ENCODE measurements at regions not wholly inside any gene's neighbourhood (a gene's known extent, or its start where the extent isn't known, plus 50 kb on each side); places are given as distances from the start of the nearest gene placed in this dataset.
A peak's percentile ranks its signal among the peaks of the same experiment; 100 is the strongest.

DNA sequence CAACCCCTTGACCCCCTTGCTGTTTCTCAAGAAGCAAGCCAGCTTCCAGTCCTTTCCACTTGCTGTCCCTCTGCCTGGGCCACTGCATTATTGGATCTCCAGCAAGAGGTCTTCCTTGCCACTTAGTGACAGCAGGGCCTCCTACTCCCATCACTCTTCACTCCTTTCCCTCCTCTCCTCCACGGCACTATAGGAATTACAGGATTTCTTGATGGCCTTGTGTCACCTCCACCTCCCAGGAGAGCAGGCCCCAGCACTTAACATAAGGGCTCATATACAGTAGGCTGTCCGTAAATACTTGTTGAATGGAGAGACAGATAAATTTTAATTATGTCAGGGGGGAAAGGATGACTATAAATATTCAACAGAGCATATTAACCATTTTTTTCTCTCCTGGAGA lies 129.4 kb downstream of the SP3 start:
- H3K27me3 ChIP-seq: no peaks in the 10 kb centered on the region
- no peaks in the 10 kb centered on the region for H3K36me3 ChIP-seq
- peaks cover 0 to 8% (median 2%) of the 10 kb centered on the region in 3 donors for H3K4me1 ChIP-seq
- H3K4me3 ChIP-seq: no peak overlapping the region
- no peak for ATAC-seq
- TF ChIP-seq POLR2AphosphoS5 (IDR thresholded peaks at IDR 0.05) (no peak), POLR2A (IDR thresholded peaks at IDR 0.05) (no peak), EP300 (IDR thresholded peaks at IDR 0.05) (no peak), CTCF (IDR thresholded peaks at IDR 0.05) (no peak)
- no peaks in the 10 kb centered on the region for H3K9me3 ChIP-seq
- 80 to 93% methylated on average over 1 to 2 of the region's 2 CpGs for WGBS, 2 donors (ENCODE audit: low coverage in 1 of 2)
- H3K27ac ChIP-seq: no peak overlapping the region

- no peak for TF ChIP-seq CTCF (IDR thresholded peaks at IDR 0.05)
- no peak for TF ChIP-seq EP300 (IDR thresholded peaks at IDR 0.05)
- TF ChIP-seq POLR2AphosphoS5 (IDR thresholded peaks at IDR 0.05): no peak
- TF ChIP-seq POLR2A (IDR thresholded peaks at IDR 0.05): no peak
- Histone ChIP-seq H3K36me3 (no peaks in the 10 kb centered on the region), H3K9me3 (no peaks in the 10 kb centered on the region), H3K27ac (no peak overlapping the region), H3K4me3 (no peak overlapping the region), H3K4me1 (no peaks in the 10 kb centered on the region), H3K27me3 (no peaks in the 10 kb centered on the region)
- no peak for ATAC-seq
These were observed 124.1 kb downstream of the SP3 start for GRCh38 chr2:173841110-173841509.

DNA sequence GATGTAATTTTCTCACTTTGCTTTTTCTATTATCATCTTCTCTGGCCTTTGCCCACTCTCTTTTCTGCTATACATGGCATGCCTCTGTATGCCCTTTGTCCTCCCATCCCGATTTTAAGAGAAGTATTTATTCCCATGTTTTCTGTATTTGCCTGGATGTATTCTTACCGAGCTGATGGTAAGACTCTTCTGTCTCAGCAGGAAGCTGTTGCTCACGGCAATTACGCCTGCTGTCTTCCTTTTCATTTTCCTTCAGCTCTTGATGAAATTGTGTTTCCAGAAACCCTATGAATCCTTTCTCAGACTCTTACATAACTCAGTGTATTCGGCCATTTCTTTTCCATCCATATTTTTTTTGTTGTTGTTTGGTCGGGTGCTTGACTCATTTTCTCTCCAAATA lies 121.6 kb downstream of the SP3 start:
- no peaks in the 10 kb centered on the region for H3K4me1 ChIP-seq
- TF ChIP-seq CTCF (IDR thresholded peaks at IDR 0.05) (no peak), EP300 (IDR thresholded peaks at IDR 0.05) (no peak), POLR2AphosphoS5 (IDR thresholded peaks at IDR 0.05) (no peak), POLR2A (IDR thresholded peaks at IDR 0.05) (no peak)
- no peak overlapping the region for H3K4me3 ChIP-seq
- H3K27me3 ChIP-seq: no peaks in the 10 kb centered on the region
- no peak overlapping the region for H3K27ac ChIP-seq
- WGBS, 2 donors (ENCODE audit: low coverage in 1 of 2): 68% methylated on average over 6 of the region's 6 CpGs; no CpG with 5 or more reads in 1 of the 2 donors
- no peak for ATAC-seq
- no peaks in the 10 kb centered on the region for H3K9me3 ChIP-seq
- no peaks in the 10 kb centered on the region for H3K36me3 ChIP-seq

- H3K9me3 ChIP-seq: no peaks in the 10 kb centered on the region
- no peak for TF ChIP-seq CTCF (IDR thresholded peaks at IDR 0.05)
- no peak for TF ChIP-seq POLR2AphosphoS5 (IDR thresholded peaks at IDR 0.05)
- TF ChIP-seq POLR2A (IDR thresholded peaks at IDR 0.05): no peak
- no peak for TF ChIP-seq EP300 (IDR thresholded peaks at IDR 0.05)
- no peak overlapping the region for H3K4me3 ChIP-seq
- no peaks in the 10 kb centered on the region for H3K27me3 ChIP-seq
- peak; percentile 71 for ATAC-seq
- WGBS, 2 donors (ENCODE audit: low coverage in 1 of 2): 41 to 52% methylated on average over 6 to 8 of the region's 9 CpGs
- H3K27ac ChIP-seq: no peak overlapping the region
- no peaks in the 10 kb centered on the region for H3K4me1 ChIP-seq
- H3K36me3 ChIP-seq: no peaks in the 10 kb centered on the region
These were observed 114.0 kb downstream of the SP3 start for GRCh38 chr2:173851141-173851641.

GRCh38 chr2:173854141-173854540 lies 111.0 kb downstream of the SP3 start:
- TF ChIP-seq POLR2AphosphoS5 (IDR thresholded peaks at IDR 0.05) (no peak), CTCF (IDR thresholded peaks at IDR 0.05) (no peak), POLR2A (IDR thresholded peaks at IDR 0.05) (no peak), EP300 (IDR thresholded peaks at IDR 0.05) (no peak)
- Histone ChIP-seq H3K27me3 (peaks cover 7% of the 10 kb centered on the region), H3K36me3 (no peaks in the 10 kb centered on the region), H3K4me3 (no peak overlapping the region), H3K27ac (no peak overlapping the region), H3K4me1 (no peaks in the 10 kb centered on the region), H3K9me3 (no peaks in the 10 kb centered on the region)
- ATAC-seq: no peak
- 85 to 89% methylated on average over 5 to 6 of the region's 6 CpGs for WGBS, 2 donors (ENCODE audit: low coverage in 1 of 2)

Data from gastroesophageal sphincter (tissue), 4 donors.